HUES64 (cell line): ENCODE measurements at regions not wholly inside any gene's neighbourhood (a gene's known extent, or its start where the extent isn't known, plus 50 kb on each side); places are given as distances from the start of the nearest gene placed in this dataset.

ENCODE experiments used
- H3K27ac ChIP-seq: 2 replicates; pipeline ENCODE4 v1.7.0; 2013; ENCODE audit warnings: low read depth, low read length, inconsistent platforms
- H3K27me3 ChIP-seq: 2 replicates; pipeline ENCODE4 v1.6.1; 2013; ENCODE audit warnings: mild to moderate bottlenecking, low read length; ENCODE audit not compliant: insufficient read depth
- H3K36me3 ChIP-seq: 2 replicates; pipeline ENCODE4 v1.6.1; 2013; ENCODE audit warnings: mild to moderate bottlenecking, low read length; ENCODE audit not compliant: insufficient read depth
- H3K4me1 ChIP-seq: 2 replicates; pipeline ENCODE4 v1.6.1; 2013; ENCODE audit warnings: mild to moderate bottlenecking, low read length, moderate library complexity; ENCODE audit not compliant: insufficient read depth
- H3K4me3 ChIP-seq: 2 replicates; pipeline ENCODE4 v1.5.1; 2013; ENCODE audit warnings: mild to moderate bottlenecking, low read length, moderate library complexity
- H3K9ac ChIP-seq: 2 replicates; pipeline ENCODE4 v1.6.1; 2013; ENCODE audit warnings: mild to moderate bottlenecking, low read depth, low read length
- H3K9me3 ChIP-seq: 2 replicates; pipeline ENCODE4 v1.6.1; 2013; ENCODE audit warnings: low read depth, low read length; ENCODE audit not compliant: insufficient read depth
- WGBS: fragments of 150-250, 120-280 bp; methylation state at CpG from one replicate; pipeline ENCODE4 v1.1.7; 2013; ENCODE audit warnings: missing lambda C conversion rate; 5-methylcytosine and 5-hydroxymethylcytosine counted together

DNA sequence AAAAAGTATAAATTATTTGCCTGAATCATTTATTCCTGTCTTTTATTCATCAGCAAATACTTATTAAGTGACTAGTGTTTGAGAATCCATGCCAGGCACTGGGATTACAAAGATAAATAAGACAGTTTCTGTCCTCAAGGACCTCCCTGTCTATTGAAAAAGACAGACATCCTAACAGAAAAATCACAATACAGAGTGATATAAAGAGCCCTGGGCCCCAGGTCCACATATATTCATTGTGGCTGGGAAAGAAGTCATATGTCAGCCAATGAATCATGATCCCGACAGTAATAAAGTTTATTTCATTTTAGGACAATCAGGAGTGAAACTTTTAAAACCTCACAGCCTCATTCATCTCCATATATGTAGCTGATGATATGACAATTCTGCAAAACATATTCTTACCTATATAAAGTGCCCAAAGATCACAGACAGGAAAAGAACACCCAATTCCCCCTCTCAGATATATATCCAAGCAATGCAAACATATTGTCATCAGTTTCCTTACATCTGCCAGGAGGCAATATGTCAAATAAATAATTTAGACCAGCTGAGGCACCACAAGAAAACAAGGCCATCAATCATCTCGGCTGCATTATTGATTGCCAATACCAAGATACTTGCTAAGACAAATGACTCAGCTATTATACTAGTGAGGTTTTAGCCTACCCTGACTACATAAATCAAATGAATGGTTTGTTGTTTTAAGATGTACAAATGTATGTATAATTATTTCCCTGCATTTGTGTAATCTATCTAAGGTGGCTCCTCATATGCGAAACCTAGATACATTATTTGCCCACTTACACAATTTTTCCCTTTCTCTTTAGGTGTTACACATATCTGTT is 590.9 kb upstream of the API5 start:
- Histone ChIP-seq H3K4me3 (no peak overlapping the region), H3K27ac (no peak overlapping the region), H3K9ac (no peak overlapping the region), H3K9me3 (0 out of 2 replicates have a peak, but pooled peaks cover 7% of the 10 kb centered on the region), H3K36me3 (no peaks in the 10 kb centered on the region), H3K27me3 (no peaks in the 10 kb centered on the region), H3K4me1 (no peaks in the 10 kb centered on the region)
- WGBS = 50% methylated on average over 2 of the region's 3 CpGs

DNA sequence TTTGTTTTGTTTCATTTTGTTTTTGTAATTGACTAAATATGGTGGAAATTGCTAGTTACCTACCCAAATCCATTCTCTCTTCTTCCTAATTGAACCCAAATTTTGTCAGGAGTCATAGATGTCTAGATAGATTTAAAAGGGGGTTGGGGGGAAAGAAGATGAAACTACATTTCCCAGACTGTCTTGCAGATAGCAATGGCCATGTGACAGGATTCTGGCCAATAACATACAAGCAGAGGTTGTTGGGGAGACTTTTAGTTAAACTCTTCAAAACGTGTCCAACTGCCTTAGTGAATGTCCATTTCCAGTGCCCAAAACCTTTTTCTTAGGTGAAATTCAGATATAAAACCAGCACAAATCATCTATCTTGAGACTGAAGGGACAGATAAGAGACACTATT is 583.9 kb upstream of the API5 start:
- no peaks in the 10 kb centered on the region for H3K27me3 ChIP-seq
- H3K27ac ChIP-seq = no peak overlapping the region
- H3K9me3 ChIP-seq = no peaks in the 10 kb centered on the region; the same call in 1 of the 2 replicates
- H3K4me1 ChIP-seq = no peaks in the 10 kb centered on the region
- no peaks in the 10 kb centered on the region for H3K36me3 ChIP-seq
- 80% methylated on average over 1 of the region's 1 CpG for WGBS
- H3K4me3 ChIP-seq = no peak overlapping the region
- no peak overlapping the region for H3K9ac ChIP-seq

DNA sequence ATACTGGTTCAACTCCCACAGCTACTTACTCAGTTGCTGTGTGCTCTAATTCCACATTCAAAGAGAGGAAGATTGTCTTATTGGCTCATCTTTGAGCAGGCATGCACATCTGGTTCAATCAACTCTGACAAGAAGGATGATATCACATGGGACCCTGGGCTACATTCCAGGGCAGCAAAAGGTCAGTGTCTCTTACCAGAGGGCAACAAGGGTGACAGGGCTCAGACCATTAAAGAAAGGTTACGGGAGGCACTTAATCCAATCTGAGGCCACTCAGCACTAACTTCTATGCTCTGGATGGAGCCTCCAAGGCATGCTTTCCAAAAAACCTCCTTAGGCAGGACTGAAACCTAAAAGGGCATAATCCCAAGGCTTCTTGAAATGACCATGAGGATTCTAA is 549.4 kb upstream of the API5 start:
- H3K27me3 ChIP-seq = no peaks in the 10 kb centered on the region
- no peak overlapping the region for H3K9ac ChIP-seq
- no peaks in the 10 kb centered on the region for H3K4me1 ChIP-seq
- no peaks in the 10 kb centered on the region for H3K36me3 ChIP-seq
- WGBS = 97% methylated on average over 1 of the region's 1 CpG
- no peaks in the 10 kb centered on the region; the same call in 1 of the 2 replicates for H3K9me3 ChIP-seq
- no peak overlapping the region for H3K27ac ChIP-seq
- no peak overlapping the region for H3K4me3 ChIP-seq

DNA sequence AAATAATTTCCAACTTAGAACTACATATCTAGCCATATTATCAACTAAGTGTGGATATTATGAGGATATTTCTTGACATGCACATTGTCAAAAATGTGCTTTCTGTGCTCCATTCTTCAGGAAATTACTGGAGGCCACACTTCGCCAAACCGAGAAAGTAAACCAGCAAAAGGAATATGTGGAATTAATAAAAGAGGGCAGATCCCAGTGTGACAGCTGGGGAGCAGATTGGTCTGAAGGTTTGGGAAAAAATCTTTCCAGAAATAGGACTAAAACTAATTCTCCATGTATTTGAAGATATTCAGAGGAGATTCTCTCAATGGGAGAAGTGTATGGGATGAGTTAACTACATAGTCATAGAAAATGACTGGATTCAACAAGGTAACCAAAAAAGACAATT is 546.9 kb upstream of the API5 start:
- no peak overlapping the region for H3K27ac ChIP-seq
- no peaks in the 10 kb centered on the region for H3K27me3 ChIP-seq
- no peaks in the 10 kb centered on the region; the same call in 1 of the 2 replicates for H3K9me3 ChIP-seq
- 93% methylated on average over 2 of the region's 2 CpGs for WGBS
- no peak overlapping the region for H3K9ac ChIP-seq
- no peaks in the 10 kb centered on the region for H3K36me3 ChIP-seq
- H3K4me3 ChIP-seq = no peak overlapping the region
- no peaks in the 10 kb centered on the region for H3K4me1 ChIP-seq

DNA sequence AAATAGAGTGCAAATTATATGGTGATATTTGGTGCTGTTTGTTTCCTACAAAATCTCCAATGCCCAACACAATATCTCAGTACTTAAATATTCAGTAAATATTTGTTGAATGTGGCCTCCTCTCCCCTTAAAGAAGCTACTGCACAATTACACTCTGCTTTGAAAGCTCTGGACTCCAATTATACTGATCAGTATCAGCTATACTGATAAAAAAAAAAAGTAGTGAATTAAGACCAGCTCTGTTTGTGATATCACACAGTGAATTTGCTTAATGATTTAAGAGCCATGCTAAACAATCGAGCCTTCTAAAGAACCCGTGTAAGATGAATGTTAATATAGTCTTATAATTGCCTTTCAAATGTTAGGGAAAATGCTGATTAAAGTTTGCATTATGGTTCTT is 543.2 kb upstream of the API5 start:
- H3K9ac ChIP-seq = no peak overlapping the region
- H3K9me3 ChIP-seq = no peaks in the 10 kb centered on the region
- H3K36me3 ChIP-seq = no peaks in the 10 kb centered on the region
- WGBS = 96% methylated on average over 2 of the region's 2 CpGs
- H3K4me1 ChIP-seq = no peaks in the 10 kb centered on the region
- H3K27me3 ChIP-seq = no peaks in the 10 kb centered on the region
- no peak overlapping the region for H3K27ac ChIP-seq
- H3K4me3 ChIP-seq = no peak overlapping the region

DNA sequence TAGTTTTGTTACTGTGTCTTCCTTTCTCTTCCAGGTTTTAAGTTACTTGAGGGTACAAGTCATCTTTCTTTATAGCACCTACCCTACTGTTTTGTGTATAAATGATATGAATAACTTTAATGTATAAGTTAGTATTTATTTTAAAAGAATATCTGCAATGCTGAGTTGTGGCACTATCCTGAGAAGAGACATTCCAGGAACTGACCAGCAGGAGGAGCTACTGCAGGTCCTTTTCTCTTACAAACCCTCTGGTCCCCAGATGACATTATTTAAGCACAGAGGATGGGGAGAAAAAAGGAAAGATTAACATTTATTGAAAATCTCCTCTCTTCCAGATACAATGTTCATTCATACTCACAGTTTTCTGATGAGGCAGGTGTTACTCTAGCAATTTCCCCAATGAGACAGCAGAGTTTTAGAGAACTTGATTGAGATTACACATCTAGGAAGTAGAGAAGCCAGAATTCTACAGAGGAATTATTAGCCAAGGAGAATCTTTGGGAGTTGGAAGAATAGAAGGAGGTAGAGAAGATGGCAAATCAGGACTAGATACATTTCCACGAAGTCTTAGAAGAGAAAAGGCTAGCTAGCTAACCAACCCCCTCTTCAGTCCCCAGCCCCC is 541.2 kb upstream of the API5 start:
- WGBS = no CpG with 5 or more reads among the region's 1 CpG
- no peaks in the 10 kb centered on the region for H3K4me1 ChIP-seq

DNA sequence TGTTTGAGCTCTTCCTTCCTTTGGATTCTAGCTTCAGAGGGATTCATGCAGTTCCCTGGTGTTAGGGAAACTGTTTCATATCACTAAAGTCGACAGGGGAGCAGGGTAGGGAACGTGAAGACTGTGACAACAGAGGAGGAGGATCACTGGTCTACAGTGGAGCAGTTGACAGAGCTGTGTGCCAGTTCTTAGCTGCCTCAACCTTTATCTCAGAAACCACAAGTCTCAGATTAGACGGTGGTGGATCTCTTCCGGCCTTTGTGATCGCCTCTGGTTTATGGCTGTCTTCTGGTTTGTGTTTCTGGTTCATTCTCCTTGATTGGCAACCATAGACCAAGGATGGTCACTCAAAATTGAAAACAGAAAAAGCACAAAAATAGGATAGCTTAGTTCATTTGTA is 538.9 kb upstream of the API5 start:
- H3K4me1 ChIP-seq = no peaks in the 10 kb centered on the region
- no peak overlapping the region for H3K27ac ChIP-seq
- H3K9me3 ChIP-seq = no peaks in the 10 kb centered on the region
- no peaks in the 10 kb centered on the region for H3K27me3 ChIP-seq
- no peak overlapping the region for H3K9ac ChIP-seq
- H3K4me3 ChIP-seq = no peak overlapping the region
- 89% methylated on average over 5 of the region's 5 CpGs for WGBS
- no peaks in the 10 kb centered on the region for H3K36me3 ChIP-seq

More for the DNA sequence above, 541.2 kb upstream of the API5 start:
- no peak overlapping the region for H3K4me3 ChIP-seq
- no peak overlapping the region for H3K9ac ChIP-seq
- H3K36me3 ChIP-seq = no peaks in the 10 kb centered on the region
- H3K9me3 ChIP-seq = no peaks in the 10 kb centered on the region
- H3K27ac ChIP-seq = no peak overlapping the region
- no peaks in the 10 kb centered on the region for H3K27me3 ChIP-seq

DNA sequence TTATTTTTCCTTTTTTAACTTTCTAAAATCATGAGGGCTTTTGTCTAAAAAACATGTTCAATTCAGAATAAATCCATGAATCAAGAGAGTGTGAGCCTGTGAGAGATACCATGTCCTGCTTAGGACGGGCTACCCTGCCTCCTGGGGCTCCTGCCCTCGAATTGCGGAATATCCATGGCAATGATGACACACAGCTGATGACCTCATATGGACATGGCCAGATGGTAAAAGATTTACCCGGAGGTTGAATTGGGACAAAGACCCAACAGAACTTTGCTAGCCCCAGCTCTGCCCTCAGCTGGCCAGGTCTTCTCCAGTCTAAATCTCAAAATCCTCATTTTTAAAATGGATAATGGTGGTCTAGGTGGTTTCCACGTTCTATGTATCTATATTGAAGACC is 538.1 kb upstream of the API5 start:
- Histone ChIP-seq H3K9ac (no peak overlapping the region), H3K4me1 (no peaks in the 10 kb centered on the region), H3K27ac (no peak overlapping the region), H3K27me3 (no peaks in the 10 kb centered on the region), H3K36me3 (no peaks in the 10 kb centered on the region), H3K4me3 (no peak overlapping the region), H3K9me3 (no peaks in the 10 kb centered on the region)
- 89% methylated on average over 5 of the region's 5 CpGs for WGBS

DNA sequence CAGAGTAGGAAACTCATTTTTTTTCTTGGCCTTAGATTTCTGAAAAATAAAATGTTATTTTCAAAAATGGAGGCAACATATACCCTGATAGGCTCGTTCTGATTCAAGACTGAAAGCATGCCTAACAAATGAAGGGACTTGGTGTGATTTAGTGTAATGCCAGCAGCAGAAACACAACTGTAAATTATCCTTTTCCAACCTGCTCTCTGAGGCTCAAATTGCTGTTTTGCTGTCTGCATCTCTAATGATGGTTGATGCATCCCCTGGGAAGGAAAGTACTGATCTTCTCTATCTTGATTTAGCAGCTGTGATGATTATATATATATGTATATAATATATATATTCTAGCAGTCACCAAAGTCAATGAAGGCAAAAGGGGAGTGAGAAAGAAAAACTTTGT is 537.2 kb upstream of the API5 start:
- H3K4me1 ChIP-seq = no peaks in the 10 kb centered on the region
- 100% methylated on average over 1 of the region's 1 CpG for WGBS
- H3K9me3 ChIP-seq = no peaks in the 10 kb centered on the region
- H3K27ac ChIP-seq = no peak overlapping the region
- no peak overlapping the region for H3K9ac ChIP-seq
- H3K27me3 ChIP-seq = no peaks in the 10 kb centered on the region
- no peaks in the 10 kb centered on the region for H3K36me3 ChIP-seq
- H3K4me3 ChIP-seq = no peak overlapping the region

DNA sequence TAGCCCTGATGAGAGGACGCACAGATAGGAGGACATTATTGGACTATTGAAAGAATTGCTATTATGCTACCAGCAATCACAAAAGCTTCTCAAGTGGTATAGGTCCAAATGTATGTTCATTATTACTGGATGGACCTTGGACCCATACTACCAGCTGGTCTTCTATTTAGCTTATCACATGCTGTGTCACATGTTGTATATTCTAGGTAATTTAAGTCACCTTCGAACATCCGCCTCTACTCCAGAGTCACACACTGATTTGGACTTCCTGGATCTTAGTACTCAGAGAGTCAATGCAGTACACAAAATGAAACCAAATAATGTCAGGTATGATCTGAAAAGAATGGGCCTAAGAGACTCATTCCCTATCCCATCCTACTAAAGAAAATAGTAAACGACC is 534.0 kb upstream of the API5 start:
- H3K4me1 ChIP-seq = no peaks in the 10 kb centered on the region
- H3K9me3 ChIP-seq = 0 out of 2 replicates have a peak, but pooled peaks cover 4% of the 10 kb centered on the region
- H3K27ac ChIP-seq = no peak overlapping the region
- WGBS = 91% methylated on average over 4 of the region's 4 CpGs
- no peaks in the 10 kb centered on the region for H3K27me3 ChIP-seq
- H3K9ac ChIP-seq = no peak overlapping the region
- H3K36me3 ChIP-seq = no peaks in the 10 kb centered on the region
- H3K4me3 ChIP-seq = no peak overlapping the region

DNA sequence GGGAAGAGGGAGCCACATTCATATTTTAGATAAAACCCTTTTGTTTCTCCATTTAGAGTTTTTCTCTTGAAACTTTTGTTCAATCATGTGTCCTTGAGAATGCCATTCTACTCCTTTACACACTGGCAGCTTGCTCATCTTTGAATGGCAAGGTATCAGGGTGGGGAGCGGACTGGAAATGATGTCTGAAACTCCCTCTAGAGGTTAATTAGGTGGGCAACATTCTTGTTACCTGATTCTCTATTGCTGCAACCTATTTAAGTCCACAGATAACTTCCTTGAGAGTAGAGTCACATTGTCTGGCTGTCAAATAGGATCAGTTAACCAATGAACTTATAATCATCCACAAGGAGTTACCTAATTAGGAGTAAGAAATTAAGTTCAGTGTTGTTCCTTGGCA is 533.6 kb upstream of the API5 start:
- 100% methylated on average over 1 of the region's 1 CpG for WGBS
- no peaks in the 10 kb centered on the region for H3K4me1 ChIP-seq
- no peaks in the 10 kb centered on the region for H3K36me3 ChIP-seq
- H3K27me3 ChIP-seq = no peaks in the 10 kb centered on the region
- no peak overlapping the region for H3K27ac ChIP-seq
- H3K4me3 ChIP-seq = no peak overlapping the region
- H3K9ac ChIP-seq = no peak overlapping the region
- 0 out of 2 replicates have a peak, but pooled peaks cover 4% of the 10 kb centered on the region for H3K9me3 ChIP-seq
